K562 (cell line): ENCODE measurements at regions not wholly inside any gene's neighbourhood (a gene's known extent, or its start where the extent isn't known, plus 50 kb on each side); places are given as distances from the start of the nearest gene placed in this dataset.

ENCODE experiments used
- ATAC-seq: fragments of 200-7000 bp; cut with Tn5 transposase; 3 replicates; pipeline ENCODE4 v1.9.1; 2020; ENCODE audit warnings: moderate library complexity
- BruUV-seq: library from RNA; stranded (reverse); fragments of 400-500 nt; replicated peaks from 2 replicates; lab custom pipeline; 2021; lab: Mats Ljungman, UMichigan
- CTCF ChIA-PET: fragments of 300-600 bp; formaldehyde crosslinking; extraction: SDS; loops from one replicate; lab custom pipeline; 2021; ENCODE audit warnings: low intra/inter-chr PET ratio; lab: Yijun Ruan, JAX
- POLR2A ChIA-PET: fragments of 300-600, 350-650 bp; sonication (Branson Sonifier 250); formaldehyde crosslinking; extraction: SDS; loops from one replicate; lab custom pipeline; 2021; ENCODE audit warnings: antibody characterized with exemption, inconsistent platforms; lab: Yijun Ruan, JAX
- DNase-seq, 4 experiments: peaks; one replicate each; pipeline versions ENCODE4 v3.0.0 to v3.0.0-alpha.2; 2011 to 2018; ENCODE audit warnings: low spot score in 3 of 4, mixed read lengths in 3 of 4; ENCODE audit errors: extremely low read depth in 1 of 4
- FAIRE-seq: peaks from 2 replicates; lab custom pipeline; 2011; peaks lifted over from hg19 to GRCh38; lab: Jason Lieb, UNC
- H2AFZ ChIP-seq: 2 replicates; pipeline ENCODE4 v1.6.0; 2011; ENCODE audit warnings: low read depth, low read length, control low read depth, inconsistent platforms
- H3K27ac ChIP-seq: fragments of 200-600 bp; 3 replicates; pipeline ENCODE4 v1.8.0; 2011; ENCODE audit warnings: low read depth, mild to moderate bottlenecking, control low read depth, inconsistent platforms, low read length, moderate library complexity, mixed read lengths; ENCODE audit errors: extremely low read depth
- H3K27me3 ChIP-seq, 2 experiments: fragments of 300-600 bp in 1 of 2; 2 replicates in 1 of 2; 3 replicates in 1 of 2; pipeline versions ENCODE4 v1.6.0 to v1.8.0; 2011; ENCODE audit warnings: inconsistent platforms in 2 of 2, low read length in 2 of 2, mild to moderate bottlenecking in 1 of 2, mixed read lengths in 1 of 2, moderate library complexity in 1 of 2; ENCODE audit not compliant: control insufficient read depth in 2 of 2, insufficient read depth in 2 of 2
- H3K36me3 ChIP-seq: fragments of 300-600 bp; 3 replicates; pipeline ENCODE4 v1.8.0; 2011; ENCODE audit warnings: mild to moderate bottlenecking, low read length, inconsistent platforms; ENCODE audit not compliant: control insufficient read depth, insufficient read depth
- H3K4me1 ChIP-seq, 2 experiments: fragments of 200-600 bp in 1 of 2; replicated peaks in 1 of 2; 2 replicates in 1 of 2; 3 replicates in 1 of 2; pipeline versions ENCODE4 v1.5.1 to v1.8.0; 2011; ENCODE audit warnings: inconsistent platforms in 2 of 2, low read length in 2 of 2, mild to moderate bottlenecking in 1 of 2, mixed read lengths in 1 of 2, moderate library complexity in 1 of 2; ENCODE audit not compliant: control insufficient read depth in 2 of 2, insufficient read depth in 2 of 2
- H3K4me2 ChIP-seq: 2 replicates; pipeline ENCODE4 v1.6.1; 2011; ENCODE audit warnings: low read length, control low read depth, inconsistent platforms, mixed read lengths; ENCODE audit not compliant: insufficient read depth
- H3K4me3 ChIP-seq: fragments of 200-600 bp; sonication (generic), shearing (Covaris generic); 2 replicates; pipeline ENCODE4 v1.5.1; 2016; ENCODE audit warnings: control low read depth, inconsistent platforms
- H3K79me2 ChIP-seq: fragments of 200-600 bp; 3 replicates; pipeline ENCODE4 v1.8.0; 2011; ENCODE audit warnings: low read length, inconsistent platforms; ENCODE audit not compliant: control insufficient read depth, insufficient read depth
- H3K9ac ChIP-seq, 2 experiments: 2 replicates each; pipeline versions ENCODE4 v1.6.0 to v1.6.1; 2011; ENCODE audit warnings: low read depth in 2 of 2, low read length in 2 of 2, control low read depth in 1 of 2, inconsistent platforms in 1 of 2, mild to moderate bottlenecking in 1 of 2, mixed read lengths in 1 of 2; ENCODE audit not compliant: insufficient read depth in 1 of 2
- H3K9me1 ChIP-seq: one replicate; pipeline ENCODE4 v1.6.0; 2011; ENCODE audit warnings: inconsistent platforms, mild to moderate bottlenecking, low read length, moderate library complexity; ENCODE audit not compliant: control insufficient read depth, insufficient read depth
- H3K9me3 ChIP-seq: replicated peaks from 2 replicates; pipeline ENCODE4 v1.5.1; 2011; ENCODE audit warnings: low read depth, low read length, inconsistent platforms; ENCODE audit not compliant: control insufficient read depth, insufficient read depth
- H4K20me1 ChIP-seq: replicated peaks from 2 replicates; pipeline ENCODE4 v1.6.1; 2011; ENCODE audit warnings: low read length, inconsistent platforms, mixed read lengths; ENCODE audit not compliant: control insufficient read depth, insufficient read depth
- EWSR1 ChIP-seq: fragments of 450-650 bp; IDR thresholded peaks from 2 replicates; pipeline ENCODE4 v1.6.1; 2018; ENCODE audit warnings: borderline replicate concordance, mild to moderate bottlenecking, low read depth, moderate library complexity; ENCODE audit not compliant: partially characterized antibody
- FOXA3 ChIP-seq, 2 experiments: fragments of 450-650 bp in 1 of 2; sonication (generic) in 1 of 2; formaldehyde crosslinking; IDR thresholded peaks in 1 of 2; conservative IDR thresholded peaks in 1 of 2; 2 replicates each; pipeline versions ENCODE4 v1.4.0 to v1.8.0; 2020 to 2022; ENCODE audit warnings: mild to moderate bottlenecking in 2 of 2, missing genetic modification reagents in 1 of 2
- GATAD2B ChIP-seq: fragments of 450-650 bp; IDR thresholded peaks from 2 replicates; pipeline ENCODE4 v1.6.1; 2017; ENCODE audit warnings: mild to moderate bottlenecking, borderline replicate concordance
- PCBP1 ChIP-seq: fragments of 200-400 bp; formaldehyde crosslinking; IDR thresholded peaks from 2 replicates; pipeline ENCODE4 v1.6.1; 2018; ENCODE audit warnings: mild to moderate bottlenecking, low read depth, low read length; ENCODE audit not compliant: poor library complexity, severe bottlenecking
- POLR3G ChIP-seq: IDR thresholded peaks from 2 replicates; pipeline ENCODE4 v1.6.1; 2011; ENCODE audit not compliant: insufficient read length, insufficient replicate concordance; ENCODE audit errors: extremely low read depth
- SIN3A ChIP-seq, 2 experiments: fragments of 150-350 bp in 1 of 2; IDR thresholded peaks; 2 replicates each; pipeline ENCODE4 v1.6.1; 2011 to 2016; ENCODE audit warnings: borderline replicate concordance in 2 of 2, low read depth in 2 of 2, low read length in 2 of 2, mild to moderate bottlenecking in 2 of 2, moderate library complexity in 2 of 2; ENCODE audit not compliant: control insufficient read depth in 1 of 2
- SMARCA4 ChIP-seq: fragments of 450-650 bp; IDR thresholded peaks from 2 replicates; pipeline ENCODE4 v1.6.1; 2016
- SRSF1 ChIP-seq: fragments of 200-400 bp; formaldehyde crosslinking; IDR thresholded peaks from 2 replicates; pipeline ENCODE4 v1.6.1; 2017; ENCODE audit warnings: mild to moderate bottlenecking, low read depth, low read length, moderate library complexity
- ZNF124 ChIP-seq: sonication (generic); formaldehyde crosslinking; IDR thresholded peaks from 2 replicates; pipeline ENCODE4 v1.8.1; 2022; ENCODE audit warnings: missing genetic modification reagents
- ZNF561 ChIP-seq: fragments of 450-650 bp; formaldehyde crosslinking; conservative IDR thresholded peaks from 2 replicates; pipeline ENCODE4 v1.4.0; 2020; ENCODE audit warnings: mild to moderate bottlenecking, moderate library complexity
- ZNF584 ChIP-seq: fragments of 200-800 bp; sonication (Bioruptor generic); IDR thresholded peaks from 2 replicates; pipeline ENCODE4 v1.6.1; 2016; ENCODE audit warnings: low read depth, mild to moderate bottlenecking, missing genetic modification characterization, missing compliant biosample characterization
- ZNF589 ChIP-seq: fragments of 200-800 bp; sonication (Bioruptor generic); IDR thresholded peaks from 2 replicates; pipeline ENCODE4 v1.6.1; 2016; ENCODE audit warnings: low read depth, missing genetic modification characterization, missing compliant biosample characterization
- ZNF696 ChIP-seq: fragments of 250-450 bp; sonication (Bioruptor Pico); conservative IDR thresholded peaks from 2 replicates; pipeline ENCODE4 v1.4.0; 2020; ENCODE audit warnings: mild to moderate bottlenecking, moderate library complexity
- WGBS: fragments of 100-300 bp; shearing (Covaris generic); methylation state at CpG from one replicate; pipeline ENCODE4 v1.1.6; 2016; ENCODE audit warnings: low coverage, mixed read lengths; ENCODE audit not compliant: insufficient coverage; ENCODE audit errors: missing lambda C conversion rate; 5-methylcytosine and 5-hydroxymethylcytosine counted together
- in situ Hi-C: fragments of 300-500 bp; cut with MboI; formaldehyde crosslinking; loops from 4 replicates; pipeline ENCODE4 v1.15.0; 2018; ENCODE audit warnings: inconsistent platforms, mixed read lengths
- intact Hi-C: fragments of 100-400 bp; cut with micrococcal nuclease; formaldehyde crosslinking; loops from 2 replicates; pipeline ENCODE4 v1.14.2; 2022
- TF ChIP-seq, protein P1 (sequence below): IDR thresholded peaks from 3 replicates; pipeline ENCODE4 v1.6.1; 2011; ENCODE audit warnings: borderline replicate concordance, mild to moderate bottlenecking, moderate library complexity; ENCODE audit not compliant: insufficient read length; ENCODE audit errors: extremely low read depth
- TF ChIP-seq, protein P2 (sequence below): fragments of 200-800 bp; sonication (Bioruptor generic); IDR thresholded peaks from 2 replicates; pipeline ENCODE4 v1.6.1; 2017; ENCODE audit warnings: missing genetic modification characterization, missing compliant biosample characterization
- TF ChIP-seq, protein P3 (sequence below): sonication (generic); formaldehyde crosslinking; IDR thresholded peaks from 2 replicates; pipeline ENCODE4 v1.9.0; 2022; ENCODE audit warnings: mild to moderate bottlenecking, missing genetic modification reagents
- TF ChIP-seq, protein P4 (sequence below), 2 experiments: IDR thresholded peaks; 2 replicates each; pipeline ENCODE4 v1.6.1; 2011; ENCODE audit warnings: borderline replicate concordance in 1 of 2, control low read depth in 1 of 2, low read depth in 1 of 2, low read length in 1 of 2, mild to moderate bottlenecking in 1 of 2, mixed read lengths in 1 of 2, moderate library complexity in 1 of 2; ENCODE audit not compliant: insufficient read depth in 1 of 2, insufficient read length in 1 of 2, poor library complexity in 1 of 2, severe bottlenecking in 1 of 2; ENCODE audit errors: extremely low read depth in 1 of 2

DNA sequence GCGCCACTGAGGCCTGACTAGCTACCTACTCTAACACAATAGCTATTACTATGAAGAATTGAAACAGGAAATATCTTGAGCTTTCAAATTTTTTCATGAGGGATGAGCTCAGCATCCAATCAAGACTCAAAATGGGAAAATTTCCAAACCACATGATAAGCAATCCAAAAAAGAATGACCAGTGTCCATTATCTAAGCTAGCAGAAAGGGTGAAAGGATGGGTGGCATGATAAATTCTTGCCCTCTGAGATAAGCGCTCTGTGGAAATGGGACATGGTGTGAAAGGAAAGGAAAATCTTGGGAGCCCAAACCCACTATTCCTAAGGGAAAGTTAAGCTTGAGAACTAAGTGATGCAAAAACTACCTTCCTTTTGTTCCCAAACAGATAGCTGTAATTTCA is 170.2 kb upstream of the NREP start:
- no peaks in the 10 kb centered on the region for H3K27me3 ChIP-seq
- H3K79me2 ChIP-seq, result no peaks in the 10 kb centered on the region
- 0% methylated on average over 2 of the region's 2 CpGs for WGBS
- in situ Hi-C loops (no loop called here), intact Hi-C loops (no loop called here)
- no peak overlapping the region for H2AFZ ChIP-seq
- no peaks in the 10 kb centered on the region for H3K9me1 ChIP-seq
- ChIA-PET CTCF (no interaction called here), POLR2A (no interaction called here)
- DNase-seq (no peak), FAIRE-seq (no peak), ATAC-seq (no peak)
- H3K36me3 ChIP-seq, result no peaks in the 10 kb centered on the region
- H3K4me2 ChIP-seq, result no peak overlapping the region
- no peak overlapping the region for H3K27ac ChIP-seq
- H3K4me1 ChIP-seq, result no peaks in the 10 kb centered on the region
- no TSS peak for BruUV-seq
- H3K9ac ChIP-seq, result no peak overlapping the region
- no peak overlapping the region for H3K4me3 ChIP-seq
- no peaks in the 10 kb centered on the region for H4K20me1 ChIP-seq
- no peaks in the 10 kb centered on the region for H3K9me3 ChIP-seq
- TF ChIP-seq PCBP1, result no peak
- TF ChIP-seq ZNF696 (CRISPR knock-in tag), result no peak
- TF ChIP-seq EWSR1, result no peak
- no peak for TF ChIP-seq ZNF584 (CRISPR knock-in tag)
- no peak for TF ChIP-seq ZNF589 (CRISPR knock-in tag)
- TF ChIP-seq, protein P1, sequence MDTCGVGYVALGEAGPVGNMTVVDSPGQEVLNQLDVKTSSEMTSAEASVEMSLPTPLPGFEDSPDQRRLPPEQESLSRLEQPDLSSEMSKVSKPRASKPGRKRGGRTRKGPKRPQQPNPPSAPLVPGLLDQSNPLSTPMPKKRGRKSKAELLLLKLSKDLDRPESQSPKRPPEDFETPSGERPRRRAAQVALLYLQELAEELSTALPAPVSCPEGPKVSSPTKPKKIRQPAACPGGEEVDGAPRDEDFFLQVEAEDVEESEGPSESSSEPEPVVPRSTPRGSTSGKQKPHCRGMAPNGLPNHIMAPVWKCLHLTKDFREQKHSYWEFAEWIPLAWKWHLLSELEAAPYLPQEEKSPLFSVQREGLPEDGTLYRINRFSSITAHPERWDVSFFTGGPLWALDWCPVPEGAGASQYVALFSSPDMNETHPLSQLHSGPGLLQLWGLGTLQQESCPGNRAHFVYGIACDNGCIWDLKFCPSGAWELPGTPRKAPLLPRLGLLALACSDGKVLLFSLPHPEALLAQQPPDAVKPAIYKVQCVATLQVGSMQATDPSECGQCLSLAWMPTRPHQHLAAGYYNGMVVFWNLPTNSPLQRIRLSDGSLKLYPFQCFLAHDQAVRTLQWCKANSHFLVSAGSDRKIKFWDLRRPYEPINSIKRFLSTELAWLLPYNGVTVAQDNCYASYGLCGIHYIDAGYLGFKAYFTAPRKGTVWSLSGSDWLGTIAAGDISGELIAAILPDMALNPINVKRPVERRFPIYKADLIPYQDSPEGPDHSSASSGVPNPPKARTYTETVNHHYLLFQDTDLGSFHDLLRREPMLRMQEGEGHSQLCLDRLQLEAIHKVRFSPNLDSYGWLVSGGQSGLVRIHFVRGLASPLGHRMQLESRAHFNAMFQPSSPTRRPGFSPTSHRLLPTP, result no peak
- TF ChIP-seq, protein P2, sequence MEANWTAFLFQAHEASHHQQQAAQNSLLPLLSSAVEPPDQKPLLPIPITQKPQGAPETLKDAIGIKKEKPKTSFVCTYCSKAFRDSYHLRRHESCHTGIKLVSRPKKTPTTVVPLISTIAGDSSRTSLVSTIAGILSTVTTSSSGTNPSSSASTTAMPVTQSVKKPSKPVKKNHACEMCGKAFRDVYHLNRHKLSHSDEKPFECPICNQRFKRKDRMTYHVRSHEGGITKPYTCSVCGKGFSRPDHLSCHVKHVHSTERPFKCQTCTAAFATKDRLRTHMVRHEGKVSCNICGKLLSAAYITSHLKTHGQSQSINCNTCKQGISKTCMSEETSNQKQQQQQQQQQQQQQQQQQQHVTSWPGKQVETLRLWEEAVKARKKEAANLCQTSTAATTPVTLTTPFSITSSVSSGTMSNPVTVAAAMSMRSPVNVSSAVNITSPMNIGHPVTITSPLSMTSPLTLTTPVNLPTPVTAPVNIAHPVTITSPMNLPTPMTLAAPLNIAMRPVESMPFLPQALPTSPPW, result no peak
- TF ChIP-seq, protein P3, sequence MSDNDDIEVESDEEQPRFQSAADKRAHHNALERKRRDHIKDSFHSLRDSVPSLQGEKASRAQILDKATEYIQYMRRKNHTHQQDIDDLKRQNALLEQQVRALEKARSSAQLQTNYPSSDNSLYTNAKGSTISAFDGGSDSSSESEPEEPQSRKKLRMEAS (CRISPR knock-in tag), result no peak
- TF ChIP-seq ZNF124, result no peak
- TF ChIP-seq GATAD2B, result no peak
- TF ChIP-seq FOXA3 (CRISPR knock-in tag; conservative IDR thresholded peaks at IDR 0.05 in 1 of 2, IDR thresholded peaks at IDR 0.05 in 1 of 2), result no peak
- no peak for TF ChIP-seq SRSF1
- no peak for TF ChIP-seq ZNF561 (CRISPR knock-in tag)
- no peak for TF ChIP-seq POLR3G
- TF ChIP-seq, protein P4, sequence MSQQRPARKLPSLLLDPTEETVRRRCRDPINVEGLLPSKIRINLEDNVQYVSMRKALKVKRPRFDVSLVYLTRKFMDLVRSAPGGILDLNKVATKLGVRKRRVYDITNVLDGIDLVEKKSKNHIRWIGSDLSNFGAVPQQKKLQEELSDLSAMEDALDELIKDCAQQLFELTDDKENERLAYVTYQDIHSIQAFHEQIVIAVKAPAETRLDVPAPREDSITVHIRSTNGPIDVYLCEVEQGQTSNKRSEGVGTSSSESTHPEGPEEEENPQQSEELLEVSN (IDR thresholded peaks at IDR 0.05; ENCODE audit: borderline replicate concordance in 1 of 2, extremely low read depth in 1 of 2, insufficient read depth in 1 of 2, insufficient read length in 1 of 2, low read depth in 1 of 2, low read length in 1 of 2, poor library complexity in 1 of 2, severe bottlenecking in 1 of 2), result no peak
- TF ChIP-seq SIN3A (IDR thresholded peaks at IDR 0.05; ENCODE audit: borderline replicate concordance in 2 of 2, control insufficient read depth in 1 of 2, low read depth in 2 of 2, low read length in 2 of 2), result no peak
- TF ChIP-seq SMARCA4, result no peak
